Endothelial cell of umbilical vein (primary cell): ENCODE measurements at regions not wholly inside any gene's neighbourhood (a gene's known extent, or its start where the extent isn't known, plus 50 kb on each side); places are given as distances from the start of the nearest gene placed in this dataset.

Experiments
- CTCF ChIP-seq, 2 donors: IDR thresholded peaks; 1 replicate in 1 of 2; 2 replicates in 1 of 2; pipeline ENCODE4 v1.5.1; 2011; ENCODE audit warnings: low read length in 2 of 2, mild to moderate bottlenecking in 2 of 2, moderate library complexity in 2 of 2, control low read depth in 1 of 2, inconsistent platforms in 1 of 2, low read depth in 1 of 2; ENCODE audit not compliant: insufficient read depth in 1 of 2; ENCODE audit errors: extremely low read depth in 1 of 2
- EZH2 ChIP-seq: IDR thresholded peaks from 2 replicates; pipeline ENCODE4 v1.6.1; 2012; ENCODE audit warnings: borderline replicate concordance, low read depth, mild to moderate bottlenecking, moderate library complexity, low read length, inconsistent platforms; ENCODE audit not compliant: severe bottlenecking
- FOS ChIP-seq: IDR thresholded peaks from 2 replicates; pipeline ENCODE4 v1.6.1; 2011; ENCODE audit warnings: mild to moderate bottlenecking, low read length, moderate library complexity, borderline replicate concordance; ENCODE audit not compliant: insufficient read depth
- MAX ChIP-seq: IDR thresholded peaks from 2 replicates; pipeline ENCODE4 v1.6.1; 2011; ENCODE audit not compliant: insufficient read depth, insufficient read length
- MYC ChIP-seq: IDR thresholded peaks from one replicate; pipeline ENCODE4 v1.6.1; 2011; ENCODE audit warnings: mild to moderate bottlenecking, low read depth, low read length
- POLR2A ChIP-seq: IDR thresholded peaks from 2 replicates; pipeline ENCODE4 v1.6.1; 2012; ENCODE audit warnings: low read depth, mild to moderate bottlenecking, control low read depth, low read length
- POLR2AphosphoS5 ChIP-seq: IDR thresholded peaks from 2 replicates; pipeline ENCODE4 v1.6.1; 2012; ENCODE audit warnings: low read depth, mild to moderate bottlenecking, control low read depth, low read length, moderate library complexity; ENCODE audit not compliant: insufficient read depth

GRCh38 chr2:60296219-60296955, 257.1 kb downstream of the BCL11A start:
- no peak for TF ChIP-seq CTCF (IDR thresholded peaks at IDR 0.05; ENCODE audit: extremely low read depth in 1 of 2, insufficient read depth in 1 of 2, low read depth in 1 of 2, low read length in 2 of 2)
- no peak for TF ChIP-seq POLR2AphosphoS5
- no peak for TF ChIP-seq MYC
- TF ChIP-seq MAX = no peak
- no peak for TF ChIP-seq POLR2A
- TF ChIP-seq EZH2 = no peak
- TF ChIP-seq FOS = no peak
